ENCODE measurements at regions not wholly inside any gene's neighbourhood (a gene's known extent, or its start where the extent isn't known, plus 50 kb on each side); places are given as distances from the start of the nearest gene placed in this dataset.

DNA sequence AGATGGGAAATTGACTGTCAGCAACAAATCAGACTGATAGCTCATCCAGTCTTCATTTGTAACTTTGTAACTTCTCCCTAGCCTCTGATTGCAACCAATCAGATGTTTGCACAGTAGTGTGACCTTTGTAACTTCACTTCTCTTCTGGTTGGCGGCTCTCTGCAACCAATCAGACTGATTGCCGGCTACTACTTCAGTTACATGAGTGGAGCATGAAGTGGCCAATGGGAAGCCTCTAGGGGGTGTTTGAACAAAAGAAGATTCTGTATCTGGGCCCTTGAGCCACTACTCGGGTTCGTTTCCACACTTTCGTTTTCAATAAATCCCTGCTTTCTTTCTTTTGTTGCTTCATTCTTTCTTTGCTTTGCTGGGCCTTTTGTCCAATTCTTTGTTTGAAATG, 1285.8 kb downstream of the TECRL start:
- no peak for TF ChIP-seq CTCF (CRISPR knock-in tag; IDR thresholded peaks at IDR 0.05)
- TF ChIP-seq MEIS1 (CRISPR knock-in tag; IDR thresholded peaks at IDR 0.05; ENCODE audit: borderline replicate concordance), result no peak
- TF ChIP-seq ARNT2 (CRISPR knock-in tag; IDR thresholded peaks at IDR 0.05; ENCODE audit: low read depth), result no peak
- TF ChIP-seq PREB (CRISPR knock-in tag; IDR thresholded peaks at IDR 0.05), result no peak
- no peak for TF ChIP-seq MAX (IDR thresholded peaks at IDR 0.05)
- no peak for TF ChIP-seq EZH2 (conservative IDR thresholded peaks at IDR 0.05; ENCODE audit: low read depth, low read length)
- TF ChIP-seq, protein P1, sequence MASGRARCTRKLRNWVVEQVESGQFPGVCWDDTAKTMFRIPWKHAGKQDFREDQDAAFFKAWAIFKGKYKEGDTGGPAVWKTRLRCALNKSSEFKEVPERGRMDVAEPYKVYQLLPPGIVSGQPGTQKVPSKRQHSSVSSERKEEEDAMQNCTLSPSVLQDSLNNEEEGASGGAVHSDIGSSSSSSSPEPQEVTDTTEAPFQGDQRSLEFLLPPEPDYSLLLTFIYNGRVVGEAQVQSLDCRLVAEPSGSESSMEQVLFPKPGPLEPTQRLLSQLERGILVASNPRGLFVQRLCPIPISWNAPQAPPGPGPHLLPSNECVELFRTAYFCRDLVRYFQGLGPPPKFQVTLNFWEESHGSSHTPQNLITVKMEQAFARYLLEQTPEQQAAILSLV (CRISPR knock-in tag; IDR thresholded peaks at IDR 0.05; ENCODE audit: borderline replicate concordance), result no peak
- TF ChIP-seq GMEB2 (CRISPR knock-in tag; IDR thresholded peaks at IDR 0.05; ENCODE audit: low read depth), result no peak
- TF ChIP-seq, protein P2, sequence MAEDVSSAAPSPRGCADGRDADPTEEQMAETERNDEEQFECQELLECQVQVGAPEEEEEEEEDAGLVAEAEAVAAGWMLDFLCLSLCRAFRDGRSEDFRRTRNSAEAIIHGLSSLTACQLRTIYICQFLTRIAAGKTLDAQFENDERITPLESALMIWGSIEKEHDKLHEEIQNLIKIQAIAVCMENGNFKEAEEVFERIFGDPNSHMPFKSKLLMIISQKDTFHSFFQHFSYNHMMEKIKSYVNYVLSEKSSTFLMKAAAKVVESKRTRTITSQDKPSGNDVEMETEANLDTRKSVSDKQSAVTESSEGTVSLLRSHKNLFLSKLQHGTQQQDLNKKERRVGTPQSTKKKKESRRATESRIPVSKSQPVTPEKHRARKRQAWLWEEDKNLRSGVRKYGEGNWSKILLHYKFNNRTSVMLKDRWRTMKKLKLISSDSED (CRISPR knock-in tag; IDR thresholded peaks at IDR 0.05), result no peak
- TF ChIP-seq CBFB (CRISPR knock-in tag; IDR thresholded peaks at IDR 0.05), result no peak
- no peak for TF ChIP-seq ATM (IDR thresholded peaks at IDR 0.05; ENCODE audit: borderline replicate concordance)
- TF ChIP-seq HNF4A (CRISPR knock-in tag; IDR thresholded peaks at IDR 0.05), result no peak
- no peak for TF ChIP-seq CENPBD1 (CRISPR knock-in tag; IDR thresholded peaks at IDR 0.05; ENCODE audit: borderline replicate concordance, low read depth)

Data from HepG2 (cell line).